ENCODE measurements at regions not wholly inside any gene's neighbourhood (a gene's known extent, or its start where the extent isn't known, plus 50 kb on each side); places are given as distances from the start of the nearest gene placed in this dataset.

DNA sequence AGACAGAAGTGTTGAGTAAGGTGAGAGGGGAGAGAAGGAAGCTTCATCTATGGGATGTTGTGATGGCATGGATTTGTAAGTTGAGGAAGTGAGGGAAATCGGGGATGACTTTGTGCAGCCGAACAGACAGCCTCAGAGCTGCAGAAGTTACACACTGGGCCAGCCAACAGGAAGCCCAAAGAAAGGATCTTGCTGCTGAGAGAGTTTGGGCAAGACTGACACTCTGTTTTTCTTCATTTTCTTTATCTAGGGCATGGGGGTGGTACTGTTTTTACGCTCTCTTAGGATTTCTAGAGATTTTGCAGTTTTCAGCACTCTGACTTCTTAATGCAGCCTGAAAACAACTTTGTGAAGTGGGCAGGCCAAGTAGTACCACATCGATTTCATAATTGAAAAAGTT is 509.9 kb upstream of the TENM4 start:
- DNase-seq (ENCODE audit: low read depth in 2 of 2, low spot score in 1 of 2), result no peak

DNA sequence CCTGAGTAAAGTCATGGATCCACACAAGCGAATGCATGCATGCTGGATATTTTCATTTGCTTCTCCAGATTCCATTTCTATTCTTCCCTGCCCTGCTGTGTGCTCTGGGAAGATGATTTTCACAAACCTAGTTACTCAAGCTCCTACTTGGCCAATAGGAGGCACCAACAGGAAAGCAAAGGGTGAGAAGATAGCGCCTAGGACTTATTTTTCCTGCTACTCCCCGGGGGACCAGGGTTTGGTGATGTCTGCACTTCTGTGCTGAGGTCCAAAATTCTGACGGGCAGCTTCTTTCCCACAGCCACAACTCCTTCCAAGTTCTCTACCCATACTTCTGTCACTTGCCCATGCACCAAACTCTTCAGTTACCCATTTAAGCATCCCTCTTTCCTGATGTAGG is 509.3 kb upstream of the TENM4 start:
- DNase-seq (ENCODE audit: low read depth in 2 of 2, low spot score in 1 of 2), result no peak

- no peak for DNase-seq (ENCODE audit: low read depth in 2 of 2, low spot score in 1 of 2)
Observed at GRCh38 chr11:79949574-79949973, 508.7 kb upstream of the TENM4 start.

DNA sequence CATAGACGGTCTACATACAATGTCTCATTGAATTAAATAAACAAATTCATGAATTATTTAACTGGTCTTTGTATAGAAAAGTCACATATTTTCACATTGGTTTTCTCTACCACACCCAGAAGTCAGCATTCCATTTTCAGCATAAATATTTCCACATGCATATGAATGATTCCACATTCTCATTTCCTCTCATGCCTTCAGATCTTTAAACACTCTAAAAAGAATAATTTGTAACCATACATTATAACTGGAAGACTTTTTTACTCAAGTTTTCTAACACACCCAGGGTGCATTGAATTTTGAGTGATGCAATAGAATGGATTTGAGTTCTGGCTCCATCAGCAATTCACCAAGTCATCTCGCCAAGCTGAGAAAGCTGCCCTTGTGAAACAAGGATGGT is 501.8 kb upstream of the TENM4 start:
- no peak for DNase-seq (ENCODE audit: low read depth in 2 of 2, low spot score in 1 of 2)

GRCh38 chr11:79942090-79942489 is 501.3 kb upstream of the TENM4 start:
- no peak for DNase-seq (ENCODE audit: low read depth in 2 of 2, low spot score in 1 of 2)

- no peak for DNase-seq (ENCODE audit: low read depth in 2 of 2, low spot score in 1 of 2)
Observed at GRCh38 chr11:79940974-79941735, 500.3 kb upstream of the TENM4 start.

GRCh38 chr11:79940165-79940564 is 499.3 kb upstream of the TENM4 start:
- DNase-seq (ENCODE audit: low read depth in 2 of 2, low spot score in 1 of 2), result no peak

DNA sequence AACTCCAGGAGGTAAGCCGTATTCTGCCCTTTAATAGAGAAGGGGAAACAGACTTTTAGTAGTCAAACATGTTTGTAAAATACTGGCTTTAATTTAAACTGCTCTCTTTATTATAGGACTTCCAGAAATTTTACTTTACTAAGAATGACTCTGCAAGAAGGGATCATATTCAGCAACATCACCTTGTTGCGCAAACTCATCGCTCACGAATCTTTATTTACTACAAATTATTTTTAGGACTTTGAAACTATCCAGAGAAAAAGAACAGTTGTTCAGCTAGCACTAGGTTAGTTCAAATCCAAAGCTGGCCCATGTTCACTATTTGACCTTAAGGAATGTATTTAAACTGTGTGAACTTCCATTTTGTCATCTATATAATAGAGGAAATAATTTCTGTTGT is 498.3 kb upstream of the TENM4 start:
- no peak for DNase-seq (ENCODE audit: low read depth in 2 of 2, low spot score in 1 of 2)

DNA sequence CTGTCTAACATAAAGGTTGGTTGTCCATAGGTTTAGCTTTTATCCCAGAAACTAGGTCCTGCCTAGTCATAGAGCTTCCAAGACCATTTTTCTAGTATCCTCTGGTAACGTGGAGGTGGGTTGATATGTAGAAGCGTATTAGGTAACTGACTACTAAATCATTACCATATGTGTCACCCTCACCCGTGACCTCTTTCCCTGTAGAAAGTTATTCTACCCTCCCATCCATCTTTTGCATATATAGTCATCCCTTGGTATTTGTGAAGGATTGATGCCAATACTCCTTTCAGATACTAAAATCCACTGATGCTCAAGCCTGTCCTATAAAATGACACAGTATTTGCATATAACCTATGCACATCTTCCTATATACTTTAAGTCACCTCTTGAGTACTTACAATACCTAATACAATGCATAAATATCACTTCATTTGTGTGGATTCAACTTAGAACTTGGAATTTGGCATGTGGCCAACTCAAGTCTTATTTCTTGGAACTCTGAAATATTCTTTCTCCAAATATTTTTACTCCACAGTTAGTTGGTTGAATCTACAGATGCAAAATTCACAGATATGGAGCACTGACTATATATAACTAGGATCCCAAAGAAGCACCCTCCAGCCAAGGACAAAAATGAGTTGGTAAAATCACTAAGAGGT is 497.0 kb upstream of the TENM4 start:
- no peak for DNase-seq (ENCODE audit: low read depth in 2 of 2, low spot score in 1 of 2)

DNA sequence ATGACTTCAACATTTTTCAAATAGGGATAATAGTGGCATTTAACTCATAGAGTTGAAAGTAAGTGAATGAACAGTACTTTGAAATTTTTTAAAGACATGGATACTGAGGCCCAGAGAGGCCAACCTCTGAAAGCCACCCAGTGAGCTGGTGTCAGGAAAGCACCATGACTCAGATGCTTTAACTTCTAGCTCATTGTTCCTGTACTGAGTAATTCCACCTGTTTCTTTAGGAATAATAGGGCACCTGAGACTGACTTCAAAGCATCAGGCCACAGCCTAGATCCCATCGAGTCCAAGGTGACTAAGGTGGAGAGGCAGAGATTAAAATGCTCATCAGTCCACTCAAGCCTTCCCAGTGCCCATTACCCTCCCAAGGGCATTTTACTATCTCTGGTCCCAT is 491.8 kb upstream of the TENM4 start:
- no peak for DNase-seq (ENCODE audit: low read depth in 2 of 2, low spot score in 1 of 2)

DNA sequence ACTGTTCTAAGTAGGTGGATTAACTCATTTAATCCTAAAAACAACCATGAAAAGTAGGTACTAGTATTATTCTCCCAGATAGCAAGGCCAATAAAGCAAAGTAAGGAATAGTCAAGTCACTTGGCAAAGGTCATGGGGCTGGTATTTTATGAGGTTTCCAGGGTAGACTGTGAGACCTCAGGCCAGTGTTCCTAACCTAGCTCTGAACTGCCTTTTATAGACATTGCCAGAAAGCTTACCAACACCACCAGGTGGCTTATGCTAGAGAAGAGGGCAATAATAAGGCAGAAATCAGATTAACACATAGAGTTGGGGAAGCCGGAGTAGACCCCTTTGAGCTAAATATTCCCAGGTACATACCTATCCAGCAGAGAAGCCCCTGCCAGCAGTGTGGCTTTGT is 490.9 kb upstream of the TENM4 start:
- no peak for DNase-seq (ENCODE audit: low read depth in 2 of 2, low spot score in 1 of 2)

DNA sequence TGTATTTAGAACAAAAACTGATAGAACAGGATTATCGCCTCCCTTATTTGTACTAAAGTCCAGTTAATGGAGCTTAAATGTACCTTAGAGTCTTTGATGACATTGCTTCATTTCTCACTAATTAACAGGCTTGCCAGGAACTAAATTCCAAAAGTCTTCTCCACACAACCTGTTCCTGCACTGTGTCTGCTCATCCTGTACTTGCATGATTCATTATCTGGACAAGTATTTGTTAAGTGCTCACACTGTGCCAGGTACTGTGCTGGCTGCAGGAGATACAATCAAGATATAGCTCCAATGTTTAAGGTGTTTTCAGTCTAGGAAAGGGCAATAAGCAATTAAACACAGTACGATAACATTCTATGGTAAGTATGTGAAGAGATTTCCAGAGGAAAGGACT is 485.9 kb upstream of the TENM4 start:
- DNase-seq (ENCODE audit: low read depth in 2 of 2, low spot score in 1 of 2), result no peak

DNA sequence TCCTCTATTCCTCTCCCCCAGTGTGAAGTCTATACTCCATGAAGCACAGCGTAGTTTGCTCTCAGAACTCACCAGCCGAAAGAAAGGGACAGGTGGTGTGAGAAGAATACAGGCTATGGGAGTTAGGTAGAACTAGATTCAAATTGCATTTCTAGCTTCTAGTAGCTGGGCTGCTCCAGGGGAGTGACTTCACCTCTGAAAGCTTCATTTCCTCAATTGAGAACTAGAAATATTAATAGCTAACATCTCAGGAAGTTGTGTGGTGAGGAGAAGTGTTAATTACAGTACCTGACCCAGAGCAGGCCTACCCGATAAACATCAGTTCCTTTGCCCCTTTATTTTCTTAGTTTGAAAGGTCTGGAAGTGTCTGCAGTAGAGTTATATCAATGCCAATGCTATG is 484.7 kb upstream of the TENM4 start:
- no peak for DNase-seq (ENCODE audit: low read depth in 2 of 2, low spot score in 1 of 2)

DNA sequence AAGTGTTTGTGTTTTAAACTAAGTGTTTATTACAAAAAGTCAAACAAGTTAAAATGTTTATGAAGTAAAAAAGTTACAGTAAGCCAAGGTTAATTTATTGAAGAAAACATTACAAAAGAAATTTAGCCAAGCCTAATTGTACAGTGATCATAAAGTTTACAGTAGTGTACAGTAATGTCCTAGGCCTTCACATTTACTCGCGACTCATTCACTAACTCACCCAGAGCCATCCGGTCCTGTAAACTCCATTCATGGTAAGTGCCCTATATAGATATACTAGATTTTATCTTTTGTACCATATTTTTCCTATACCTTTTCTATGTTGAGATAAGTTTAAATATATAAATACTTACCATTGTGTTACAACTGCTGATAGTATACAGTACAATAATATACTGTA is 481.8 kb upstream of the TENM4 start:
- DNase-seq (ENCODE audit: low read depth in 2 of 2, low spot score in 1 of 2), result no peak

- DNase-seq (ENCODE audit: low read depth in 2 of 2, low spot score in 1 of 2), result no peak
Observed at GRCh38 chr11:79920480-79920879, 479.6 kb upstream of the TENM4 start.

GRCh38 chr11:79919350-79919749 is 478.5 kb upstream of the TENM4 start:
- no peak for DNase-seq (ENCODE audit: low read depth in 2 of 2, low spot score in 1 of 2)

DNA sequence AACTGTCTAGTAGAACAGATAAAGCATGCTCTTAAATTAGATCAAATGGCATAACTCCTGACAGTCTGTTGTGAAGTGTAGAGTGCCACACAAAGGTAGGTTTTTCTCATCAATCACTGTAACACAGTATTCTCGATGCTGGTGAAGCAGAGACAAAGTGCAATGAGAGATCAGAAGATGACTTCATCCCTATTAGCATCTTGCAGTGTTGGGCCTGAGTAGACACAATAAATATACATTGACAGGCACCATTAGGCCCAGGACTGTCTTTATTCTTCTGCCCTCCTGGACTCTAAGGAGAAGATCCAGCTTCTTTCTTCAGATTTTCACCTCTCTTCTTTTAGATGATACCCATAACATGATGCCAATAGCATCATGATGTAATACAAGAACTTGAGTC is 478.0 kb upstream of the TENM4 start:
- DNase-seq (ENCODE audit: low read depth in 2 of 2, low spot score in 1 of 2), result no peak

GRCh38 chr11:79906164-79906563 is 465.3 kb upstream of the TENM4 start:
- DNase-seq (ENCODE audit: low read depth in 2 of 2, low spot score in 1 of 2), result no peak

GRCh38 chr11:79902493-79902892 is 461.7 kb upstream of the TENM4 start:
- DNase-seq (ENCODE audit: low read depth in 2 of 2, low spot score in 1 of 2), result no peak

- DNase-seq (ENCODE audit: low read depth in 2 of 2, low spot score in 1 of 2), result no peak
Observed at GRCh38 chr11:79897896-79898295, 457.1 kb upstream of the TENM4 start.

GRCh38 chr11:79896258-79896657 is 455.4 kb upstream of the TENM4 start:
- DNase-seq (ENCODE audit: low read depth in 2 of 2, low spot score in 1 of 2), result no peak

- DNase-seq (ENCODE audit: low read depth in 2 of 2, low spot score in 1 of 2), result no peak
Observed at GRCh38 chr11:79894111-79894510, 453.3 kb upstream of the TENM4 start.

- DNase-seq (ENCODE audit: low read depth in 2 of 2, low spot score in 1 of 2), result no peak
Observed at GRCh38 chr11:79890272-79890671, 449.4 kb upstream of the TENM4 start.

Data from stimulated activated CD8-positive, alpha-beta memory T cell treated with anti-CD3 and anti-CD28 coated beads, Interleukin-4, amount 100 ng/mL, for 1 hour (primary cell).